Fibroblast of lung (primary cell): ENCODE measurements at regions not wholly inside any gene's neighbourhood (a gene's known extent, or its start where the extent isn't known, plus 50 kb on each side); places are given as distances from the start of the nearest gene placed in this dataset.

Experiments used
- CTCF ChIP-seq, 2 donors: IDR thresholded peaks in 1 of 2; conservative IDR thresholded peaks in 1 of 2; 1 replicate in 1 of 2; 2 replicates in 1 of 2; pipeline ENCODE4 v1.5.1; 2011 to 2012; ENCODE audit warnings: low read length in 2 of 2, control low read depth in 1 of 2, inconsistent platforms in 1 of 2, low read depth in 1 of 2, mild to moderate bottlenecking in 1 of 2
- EZH2 ChIP-seq: IDR thresholded peaks from 2 replicates; pipeline ENCODE4 v1.5.1; 2012; ENCODE audit warnings: low read length, control low read depth, mild to moderate bottlenecking; ENCODE audit errors: missing control alignments

GRCh38 chr7:84251277-84251781 lies 56.7 kb upstream of the SEMA3A start:
- TF ChIP-seq CTCF (conservative IDR thresholded peaks at IDR 0.05 in 1 of 2, IDR thresholded peaks at IDR 0.05 in 1 of 2; ENCODE audit: low read depth in 1 of 2, low read length in 2 of 2) (no peak), EZH2 (no peak)
